MCF 10A (cell line): ENCODE measurements at regions not wholly inside any gene's neighbourhood (a gene's known extent, or its start where the extent isn't known, plus 50 kb on each side); places are given as distances from the start of the nearest gene placed in this dataset.

Experiments used
- BruUV-seq: library from RNA; stranded (reverse); fragments of 400-500 nt; replicated peaks from 2 replicates; lab custom pipeline; 2021; lab: Mats Ljungman, UMichigan
- CTCF ChIA-PET: fragments of 300-600 bp; sonication (Branson Sonifier 250); formaldehyde crosslinking; extraction: SDS; loops from one replicate; lab custom pipeline; 2021; ENCODE audit warnings: antibody characterized with exemption, inconsistent platforms; lab: Yijun Ruan, JAX
- POLR2A ChIA-PET: fragments of 300-600, 350-650 bp; sonication (Branson Sonifier 250); formaldehyde crosslinking; extraction: SDS; loops from one replicate; lab custom pipeline; 2020; ENCODE audit warnings: antibody characterized with exemption, inconsistent platforms; lab: Yijun Ruan, JAX
- DNase-seq: peaks from one replicate; pipeline ENCODE4 v3.0.0-alpha.2; 2018; ENCODE audit not compliant: unreplicated experiment
- H3K27ac Mint-ChIP-seq: one replicate; pipeline ENCODE4 v1.8.0; 2022; ENCODE audit warnings: mild to moderate bottlenecking, low read depth, mixed read lengths; ENCODE audit not compliant: unreplicated experiment
- H3K27me3 Mint-ChIP-seq: one replicate; pipeline ENCODE4 v1.8.0; 2022; ENCODE audit warnings: mixed read lengths; ENCODE audit not compliant: insufficient read depth, unreplicated experiment
- H3K36me3 Mint-ChIP-seq: one replicate; pipeline ENCODE4 v1.8.0; 2022; ENCODE audit warnings: mild to moderate bottlenecking, moderate library complexity, mixed read lengths; ENCODE audit not compliant: insufficient read depth, unreplicated experiment
- H3K4me1 Mint-ChIP-seq: one replicate; pipeline ENCODE4 v1.8.0; 2022; ENCODE audit warnings: mixed read lengths; ENCODE audit not compliant: insufficient read depth, unreplicated experiment
- H3K4me3 Mint-ChIP-seq: one replicate; pipeline ENCODE4 v1.8.0; 2022; ENCODE audit warnings: mild to moderate bottlenecking, moderate library complexity, mixed read lengths; ENCODE audit not compliant: unreplicated experiment
- H3K9me3 Mint-ChIP-seq: one replicate; pipeline ENCODE4 v1.8.0; 2022; ENCODE audit warnings: mixed read lengths; ENCODE audit not compliant: unreplicated experiment
- intact Hi-C: fragments of 100-400 bp; cut with micrococcal nuclease; formaldehyde crosslinking; loops from 2 replicates; pipeline ENCODE4 v1.14.1; 2022
- TF ChIP-seq, protein P1 (sequence below): fragments of 200-600 bp; IDR thresholded peaks from one replicate; pipeline ENCODE4 v1.8.0; 2022; ENCODE audit warnings: antibody characterized with exemption, mild to moderate bottlenecking; ENCODE audit not compliant: unreplicated experiment

DNA sequence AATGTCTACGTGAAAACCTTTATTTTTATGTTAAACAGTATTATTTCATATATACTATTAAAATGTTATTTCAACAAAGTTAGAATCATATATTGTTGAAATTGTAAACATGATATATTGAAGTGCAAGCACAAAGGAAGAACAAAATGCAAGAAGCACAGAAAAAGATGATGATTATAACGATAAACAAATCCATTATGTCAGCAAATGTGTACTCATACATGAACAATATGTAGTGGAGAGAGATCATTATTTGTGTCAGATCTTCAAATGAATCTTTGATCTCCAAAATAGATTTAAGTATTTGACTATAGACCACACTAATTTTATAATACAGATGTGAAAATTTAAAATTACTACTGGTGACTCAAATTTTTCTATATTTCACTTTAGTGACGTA lies 1104.4 kb upstream of the CRIM1 start:
- CTCF ChIA-PET = no interaction called here

DNA sequence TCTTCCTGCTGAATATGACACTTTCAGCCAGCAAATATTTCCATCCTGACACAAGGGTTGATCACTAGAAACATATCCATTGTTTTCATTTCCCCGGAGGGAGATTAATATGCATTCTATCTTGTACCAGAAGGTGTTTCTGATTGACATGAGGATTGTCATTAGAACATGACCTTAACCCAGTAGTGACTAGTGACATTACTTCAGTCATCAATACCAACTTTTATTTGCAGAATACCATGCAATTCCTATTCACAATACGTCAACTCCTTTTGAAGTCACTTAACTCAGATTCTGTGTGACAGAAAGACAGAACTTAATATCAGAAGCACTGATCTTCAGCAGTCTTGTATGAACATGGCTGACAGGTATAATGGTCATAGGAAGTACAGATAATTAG lies 1108.9 kb upstream of the CRIM1 start:
- Mint-ChIP-seq H3K27ac (no peak overlapping the region), H3K9me3 (no peaks in the 10 kb centered on the region)
- intact Hi-C loops = no loop called here

More for the DNA sequence above, 1104.4 kb upstream of the CRIM1 start:
- H3K4me3 Mint-ChIP-seq = no peak overlapping the region
- TF ChIP-seq, protein P1, sequence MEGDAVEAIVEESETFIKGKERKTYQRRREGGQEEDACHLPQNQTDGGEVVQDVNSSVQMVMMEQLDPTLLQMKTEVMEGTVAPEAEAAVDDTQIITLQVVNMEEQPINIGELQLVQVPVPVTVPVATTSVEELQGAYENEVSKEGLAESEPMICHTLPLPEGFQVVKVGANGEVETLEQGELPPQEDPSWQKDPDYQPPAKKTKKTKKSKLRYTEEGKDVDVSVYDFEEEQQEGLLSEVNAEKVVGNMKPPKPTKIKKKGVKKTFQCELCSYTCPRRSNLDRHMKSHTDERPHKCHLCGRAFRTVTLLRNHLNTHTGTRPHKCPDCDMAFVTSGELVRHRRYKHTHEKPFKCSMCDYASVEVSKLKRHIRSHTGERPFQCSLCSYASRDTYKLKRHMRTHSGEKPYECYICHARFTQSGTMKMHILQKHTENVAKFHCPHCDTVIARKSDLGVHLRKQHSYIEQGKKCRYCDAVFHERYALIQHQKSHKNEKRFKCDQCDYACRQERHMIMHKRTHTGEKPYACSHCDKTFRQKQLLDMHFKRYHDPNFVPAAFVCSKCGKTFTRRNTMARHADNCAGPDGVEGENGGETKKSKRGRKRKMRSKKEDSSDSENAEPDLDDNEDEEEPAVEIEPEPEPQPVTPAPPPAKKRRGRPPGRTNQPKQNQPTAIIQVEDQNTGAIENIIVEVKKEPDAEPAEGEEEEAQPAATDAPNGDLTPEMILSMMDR = no peak
- intact Hi-C loops = no loop called here
- H3K27ac Mint-ChIP-seq = no peak overlapping the region
- POLR2A ChIA-PET = no interaction called here
- no peaks in the 10 kb centered on the region for H3K36me3 Mint-ChIP-seq
- DNase-seq = no peak
- H3K4me1 Mint-ChIP-seq = no peaks in the 10 kb centered on the region
- H3K9me3 Mint-ChIP-seq = no peaks in the 10 kb centered on the region
- BruUV-seq = no TSS peak
- peaks cover 53% of the 10 kb centered on the region for H3K27me3 Mint-ChIP-seq

DNA sequence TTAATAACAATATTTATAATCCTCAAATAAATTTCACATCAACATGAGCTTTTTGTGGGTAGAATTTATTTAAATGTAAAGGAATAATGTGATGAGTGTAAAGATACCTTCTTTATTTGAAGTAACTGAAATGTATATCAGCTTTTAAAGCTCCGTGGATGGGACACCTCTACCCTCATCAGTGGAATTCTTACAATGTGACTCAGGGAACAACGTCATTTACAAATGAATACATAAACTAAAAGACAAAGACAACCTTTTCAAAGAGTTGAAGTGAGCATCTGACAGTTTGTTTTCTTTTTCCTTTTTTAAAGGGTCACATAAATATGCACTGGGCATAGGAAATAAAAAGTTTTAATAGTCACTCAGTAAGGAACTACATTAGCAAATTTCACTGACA lies 1127.0 kb upstream of the CRIM1 start:
- Mint-ChIP-seq H3K27me3 (peaks cover 28% of the 10 kb centered on the region), H3K9me3 (no peaks in the 10 kb centered on the region), H3K4me3 (no peak overlapping the region), H3K27ac (no peak overlapping the region), H3K36me3 (no peaks in the 10 kb centered on the region), H3K4me1 (no peaks in the 10 kb centered on the region)
- TF ChIP-seq, protein P1 = no peak
- intact Hi-C loops = no loop called here
- no peak for DNase-seq
- ChIA-PET CTCF (no interaction called here), POLR2A (no interaction called here)
- BruUV-seq = no TSS peak

More for the DNA sequence above, 1108.9 kb upstream of the CRIM1 start:
- TF ChIP-seq, protein P1 = no peak
- Mint-ChIP-seq H3K4me1 (no peaks in the 10 kb centered on the region), H3K4me3 (no peak overlapping the region), H3K27me3 (peaks cover 18% of the 10 kb centered on the region), H3K36me3 (no peaks in the 10 kb centered on the region)
- ChIA-PET CTCF (no interaction called here), POLR2A (no interaction called here)
- BruUV-seq = no TSS peak
- DNase-seq = no peak

DNA sequence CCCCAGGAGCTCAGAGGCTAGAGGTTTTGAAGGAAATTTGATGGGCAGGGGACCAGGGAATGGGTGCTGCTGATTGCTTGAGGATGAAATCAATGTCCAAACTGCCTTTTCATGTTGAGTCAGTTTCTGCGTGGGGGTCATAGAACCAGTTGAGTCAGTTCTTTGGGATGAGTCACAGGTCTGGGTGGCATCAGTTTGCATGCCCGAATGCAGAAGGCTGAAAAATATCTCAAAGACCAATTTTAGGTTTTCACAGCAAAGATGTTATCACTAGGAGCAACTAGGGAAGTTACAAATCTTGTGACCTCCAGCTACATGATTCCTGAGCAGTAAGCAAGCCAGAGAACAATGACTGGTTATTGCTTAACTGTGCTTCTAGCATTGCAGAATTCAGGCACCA lies 1135.1 kb upstream of the CRIM1 start:
- intact Hi-C loops = no loop called here
- no peak overlapping the region for H3K27ac Mint-ChIP-seq

More for the DNA sequence above, 1135.1 kb upstream of the CRIM1 start:
- no TSS peak for BruUV-seq
- ChIA-PET CTCF (interaction anchor here (0.6 kb wide), 1 partner anchor 190 kb away, joined by 3 read pairs; no protein-coding TSS in a partner anchor), POLR2A (no interaction called here)
- no peak overlapping the region for H3K4me3 Mint-ChIP-seq
- peak; percentile 18 for DNase-seq
- no peaks in the 10 kb centered on the region for H3K4me1 Mint-ChIP-seq
- H3K27me3 Mint-ChIP-seq = peaks cover 13% of the 10 kb centered on the region
- TF ChIP-seq, protein P1 = no peak
- no peaks in the 10 kb centered on the region for H3K9me3 Mint-ChIP-seq
- no peaks in the 10 kb centered on the region for H3K36me3 Mint-ChIP-seq
